CD4-positive, CD25-positive, alpha-beta regulatory T cell (primary cell): ENCODE measurements at regions not wholly inside any gene's neighbourhood (a gene's known extent, or its start where the extent isn't known, plus 50 kb on each side); places are given as distances from the start of the nearest gene placed in this dataset.

ENCODE experiments used
- ATAC-seq, 2 donors: fragments of 150-1000 bp; cut with Tn5 transposase; one replicate each; pipeline ENCODE4 v1.10.0; 2021; ENCODE audit warnings: low read depth in 2 of 2, moderate number of reproducible peaks in 2 of 2, moderate library complexity in 1 of 2
- DNase-seq, 3 donors: peaks; one replicate each; pipeline versions ENCODE4 v3.0.0 to v3.0.0-alpha.2; 2012 to 2022; ENCODE audit warnings: mixed read lengths in 1 of 3
- H3K27ac ChIP-seq: one replicate; pipeline ENCODE4 v1.7.0; 2013; ENCODE audit warnings: mild to moderate bottlenecking, low read length; ENCODE audit not compliant: insufficient read depth, poor library complexity, severe bottlenecking
- H3K27me3 ChIP-seq: one replicate; pipeline ENCODE4 v1.7.0; 2013; ENCODE audit warnings: low read length; ENCODE audit not compliant: control insufficient read depth, insufficient read depth
- H3K36me3 ChIP-seq: one replicate; pipeline ENCODE4 v1.7.0; 2013; ENCODE audit warnings: mild to moderate bottlenecking, low read length, moderate library complexity; ENCODE audit not compliant: control insufficient read depth, insufficient read depth
- H3K4me1 ChIP-seq: 2 replicates; pipeline ENCODE4 v1.7.0; 2013; ENCODE audit warnings: mild to moderate bottlenecking, low read length; ENCODE audit not compliant: insufficient read depth, control insufficient read depth, poor library complexity, severe bottlenecking
- H3K4me3 ChIP-seq: one replicate; pipeline ENCODE4 v1.7.0; 2013; ENCODE audit warnings: low read depth, mild to moderate bottlenecking, low read length, moderate library complexity
- H3K9me3 ChIP-seq, 2 experiments: 1 replicate in 1 of 2; 2 replicates in 1 of 2; pipeline ENCODE4 v1.7.0; 2013; ENCODE audit warnings: low read length in 2 of 2, mild to moderate bottlenecking in 1 of 2, moderate library complexity in 1 of 2; ENCODE audit not compliant: control insufficient read depth in 2 of 2
- H3K27ac Mint-ChIP-seq, 3 donors: one replicate each; pipeline ENCODE4 v1.8.0; 2020 to 2022; ENCODE audit warnings: mild to moderate bottlenecking in 3 of 3, mixed read lengths in 3 of 3, moderate library complexity in 2 of 3
- H3K27me3 Mint-ChIP-seq: one replicate; pipeline ENCODE4 v1.8.0; 2022; ENCODE audit warnings: mild to moderate bottlenecking, mixed read lengths
- H3K36me3 Mint-ChIP-seq: one replicate; pipeline ENCODE4 v1.8.0; 2020; ENCODE audit warnings: mixed read lengths
- H3K4me1 Mint-ChIP-seq, 4 donors: one replicate each; pipeline ENCODE4 v1.8.0; 2020 to 2022; ENCODE audit warnings: mixed read lengths in 4 of 4, mild to moderate bottlenecking in 1 of 4
- H3K4me3 Mint-ChIP-seq, 4 donors: one replicate each; pipeline ENCODE4 v1.8.0; 2020 to 2022; ENCODE audit warnings: mild to moderate bottlenecking in 4 of 4, mixed read lengths in 4 of 4, moderate library complexity in 3 of 4
- H3K9me3 Mint-ChIP-seq, 7 donors: one replicate each; pipeline ENCODE4 v1.8.0; 2020 to 2022; ENCODE audit warnings: mixed read lengths in 7 of 7, mild to moderate bottlenecking in 3 of 7, moderate library complexity in 2 of 7

- H3K9me3 ChIP-seq: peaks cover 0 to 14% of the 10 kb centered on the region in 2 experiments
- no peak overlapping the region for H3K27ac Mint-ChIP-seq
- no peaks in the 10 kb centered on the region for H3K36me3 Mint-ChIP-seq
- no peaks in the 10 kb centered on the region for H3K4me1 Mint-ChIP-seq
- no peak overlapping the region for H3K27ac ChIP-seq
- no peak for ATAC-seq
- no peak overlapping the region for H3K4me3 ChIP-seq
- DNase-seq: no peak
- H3K9me3 Mint-ChIP-seq: peaks cover 3 to 21% (median 8%) of the 10 kb centered on the region in 7 donors
- H3K27me3 Mint-ChIP-seq: no peaks in the 10 kb centered on the region
- H3K4me1 ChIP-seq: no peaks in the 10 kb centered on the region
- no peaks in the 10 kb centered on the region for H3K36me3 ChIP-seq
- H3K4me3 Mint-ChIP-seq: no peak overlapping the region
- H3K27me3 ChIP-seq: no peaks in the 10 kb centered on the region
Measured at GRCh38 chr10:108791030-108791429, 1132.3 kb downstream of the XPNPEP1 start.

DNA sequence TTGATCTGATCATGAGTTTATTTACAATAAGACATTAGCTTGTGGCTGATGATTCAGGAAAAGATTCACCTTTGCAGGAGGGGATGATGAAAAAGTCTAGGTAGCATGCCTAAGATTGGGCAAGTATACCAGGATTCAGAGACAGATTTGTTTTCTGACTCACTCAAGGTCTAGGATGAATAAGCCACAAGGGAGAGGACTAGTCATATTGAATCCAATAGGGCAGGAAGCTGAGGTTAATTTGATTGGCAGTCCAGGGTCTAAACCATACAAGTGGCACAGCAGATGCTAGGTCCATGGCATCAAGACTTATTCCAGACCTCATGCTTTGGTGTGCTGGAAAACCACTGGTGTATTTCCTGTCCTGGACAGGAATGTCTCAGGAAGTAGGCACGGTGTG, 1133.4 kb downstream of the XPNPEP1 start:
- no peak overlapping the region for H3K4me3 ChIP-seq
- DNase-seq (no peak), ATAC-seq (no peak)
- H3K27ac ChIP-seq: no peak overlapping the region
- H3K4me3 Mint-ChIP-seq: no peak overlapping the region
- H3K27me3 Mint-ChIP-seq: no peaks in the 10 kb centered on the region
- peaks cover 0 to 24% of the 10 kb centered on the region in 2 experiments for H3K9me3 ChIP-seq
- no peaks in the 10 kb centered on the region for H3K27me3 ChIP-seq
- H3K4me1 Mint-ChIP-seq: no peaks in the 10 kb centered on the region
- peaks cover 3% of the 10 kb centered on the region for H3K36me3 Mint-ChIP-seq
- H3K27ac Mint-ChIP-seq: no peak overlapping the region
- H3K9me3 Mint-ChIP-seq: peaks cover 4 to 25% (median 12%) of the 10 kb centered on the region in 7 donors
- no peaks in the 10 kb centered on the region for H3K36me3 ChIP-seq
- H3K4me1 ChIP-seq: no peaks in the 10 kb centered on the region

DNA sequence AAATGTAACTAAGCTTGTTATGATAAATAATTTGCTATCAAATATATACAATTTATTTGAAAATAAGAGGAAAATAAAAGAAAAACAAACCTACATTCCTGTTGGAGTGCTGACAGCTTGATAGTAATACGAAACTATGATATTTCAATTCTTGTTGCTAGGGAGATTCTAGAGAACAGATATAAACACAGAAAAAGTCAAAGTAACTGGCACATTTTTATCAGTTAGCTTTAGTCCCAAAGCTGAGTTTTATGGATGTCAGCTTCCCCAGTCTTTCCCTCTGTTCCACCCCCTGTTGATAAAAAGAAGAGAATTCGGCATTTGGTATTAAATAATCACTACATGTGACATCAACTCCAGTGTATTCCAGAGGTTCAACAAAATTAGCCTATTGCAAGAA, 1134.0 kb downstream of the XPNPEP1 start:
- H3K36me3 Mint-ChIP-seq: peaks cover 3% of the 10 kb centered on the region
- no peak overlapping the region for H3K4me3 ChIP-seq
- DNase-seq: no peak
- H3K27ac Mint-ChIP-seq: no peak overlapping the region
- H3K4me3 Mint-ChIP-seq: no peak overlapping the region
- H3K27me3 ChIP-seq: no peaks in the 10 kb centered on the region
- no peaks in the 10 kb centered on the region for H3K4me1 ChIP-seq
- peaks cover 0 to 29% of the 10 kb centered on the region in 2 experiments for H3K9me3 ChIP-seq
- no peaks in the 10 kb centered on the region for H3K4me1 Mint-ChIP-seq
- H3K27ac ChIP-seq: no peak overlapping the region
- H3K27me3 Mint-ChIP-seq: no peaks in the 10 kb centered on the region
- ATAC-seq: no peak
- peaks cover 4 to 28% (median 12%) of the 10 kb centered on the region in 7 donors for H3K9me3 Mint-ChIP-seq
- H3K36me3 ChIP-seq: no peaks in the 10 kb centered on the region

- Mint-ChIP-seq H3K27ac (no peak overlapping the region), H3K36me3 (peaks cover 3% of the 10 kb centered on the region), H3K27me3 (no peaks in the 10 kb centered on the region), H3K9me3 (peaks cover 4 to 32% (median 12%) of the 10 kb centered on the region in 7 donors), H3K4me1 (no peaks in the 10 kb centered on the region), H3K4me3 (no peak overlapping the region)
- H3K4me1 ChIP-seq: no peaks in the 10 kb centered on the region
- H3K9me3 ChIP-seq: peaks cover 0 to 29% of the 10 kb centered on the region in 2 experiments
- H3K27ac ChIP-seq: no peak overlapping the region
- H3K4me3 ChIP-seq: no peak overlapping the region
- H3K27me3 ChIP-seq: no peaks in the 10 kb centered on the region
- ATAC-seq (no peak), DNase-seq (no peak)
- no peaks in the 10 kb centered on the region for H3K36me3 ChIP-seq
Measured at GRCh38 chr10:108788891-108789290, 1134.4 kb downstream of the XPNPEP1 start.

- Mint-ChIP-seq H3K27ac (peak overlapping the region in 1 of 3 donors; percentile 54), H3K4me1 (no peaks in the 10 kb centered on the region), H3K36me3 (peaks cover 3% of the 10 kb centered on the region), H3K4me3 (no peak overlapping the region), H3K9me3 (peaks cover 4 to 36% (median 9%) of the 10 kb centered on the region in 7 donors), H3K27me3 (no peaks in the 10 kb centered on the region)
- H3K27me3 ChIP-seq: no peaks in the 10 kb centered on the region
- peaks cover 0 to 29% of the 10 kb centered on the region in 2 experiments for H3K9me3 ChIP-seq
- no peaks in the 10 kb centered on the region for H3K4me1 ChIP-seq
- H3K4me3 ChIP-seq: no peak overlapping the region
- ATAC-seq (no peak), DNase-seq (no peak)
- H3K36me3 ChIP-seq: no peaks in the 10 kb centered on the region
- no peak overlapping the region for H3K27ac ChIP-seq
Measured at GRCh38 chr10:108787932-108788331, 1135.4 kb downstream of the XPNPEP1 start.

DNA sequence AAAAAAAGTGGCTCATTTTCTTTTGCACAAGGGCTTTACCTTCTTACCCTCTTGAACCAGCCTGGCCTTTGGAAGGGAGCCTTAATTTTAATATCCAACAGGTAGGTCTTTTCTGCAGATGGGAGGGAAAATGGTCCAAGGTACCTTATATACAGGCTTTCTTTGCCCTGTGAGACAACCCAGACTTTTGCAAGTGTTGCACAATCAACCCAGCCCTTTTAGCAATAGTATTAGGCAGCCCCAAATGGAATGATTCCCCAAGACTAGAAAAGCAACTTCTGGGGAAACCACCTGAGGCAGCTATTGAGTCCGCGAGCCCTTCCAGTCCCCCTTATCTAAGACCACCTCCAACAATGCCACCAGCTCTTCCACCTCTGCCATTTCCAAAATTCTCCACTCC, 1138.3 kb downstream of the XPNPEP1 start:
- no peaks in the 10 kb centered on the region for H3K27me3 Mint-ChIP-seq

DNA sequence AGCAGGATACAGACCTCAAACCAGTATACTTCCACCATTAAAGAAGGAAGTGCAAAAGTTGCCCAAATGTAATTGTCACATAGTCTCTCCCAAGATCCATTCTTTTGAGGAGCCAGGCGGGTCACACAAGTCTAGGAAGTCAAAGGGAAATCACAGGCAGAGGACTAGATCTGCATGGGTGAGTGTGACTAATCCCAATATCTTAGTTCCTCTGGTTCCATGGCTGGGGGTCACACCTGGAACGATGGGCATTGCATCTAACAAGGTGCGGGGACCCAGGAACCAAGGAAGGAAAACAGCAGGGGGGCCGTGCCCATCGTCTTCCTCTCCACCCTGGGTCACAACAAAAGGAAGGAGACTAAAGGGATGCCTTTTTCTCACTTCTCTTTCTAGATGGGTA, 1138.8 kb downstream of the XPNPEP1 start:
- Mint-ChIP-seq H3K4me1 (no peaks in the 10 kb centered on the region), H3K27me3 (no peaks in the 10 kb centered on the region), H3K9me3 (peaks cover 5 to 40% (median 9%) of the 10 kb centered on the region in 7 donors), H3K4me3 (no peak overlapping the region), H3K36me3 (peaks cover 3% of the 10 kb centered on the region), H3K27ac (no peak overlapping the region)
- no peak overlapping the region for H3K27ac ChIP-seq
- no peaks in the 10 kb centered on the region for H3K4me1 ChIP-seq
- ATAC-seq: no peak
- H3K36me3 ChIP-seq: no peaks in the 10 kb centered on the region
- no peaks in the 10 kb centered on the region for H3K27me3 ChIP-seq
- no peak overlapping the region for H3K4me3 ChIP-seq
- H3K9me3 ChIP-seq: peaks cover 0 to 24% of the 10 kb centered on the region in 2 experiments
- DNase-seq: no peak

More for the DNA sequence above, 1138.3 kb downstream of the XPNPEP1 start:
- Histone ChIP-seq H3K4me3 (no peak overlapping the region), H3K4me1 (no peaks in the 10 kb centered on the region), H3K27me3 (no peaks in the 10 kb centered on the region), H3K36me3 (no peaks in the 10 kb centered on the region), H3K27ac (no peak overlapping the region), H3K9me3 (peaks cover 0 to 23% of the 10 kb centered on the region in 2 experiments)
- peaks cover 5 to 39% (median 9%) of the 10 kb centered on the region in 7 donors for H3K9me3 Mint-ChIP-seq
- no peak overlapping the region for H3K4me3 Mint-ChIP-seq
- H3K27ac Mint-ChIP-seq: no peak overlapping the region
- H3K4me1 Mint-ChIP-seq: no peaks in the 10 kb centered on the region
- H3K36me3 Mint-ChIP-seq: peaks cover 3% of the 10 kb centered on the region
- DNase-seq (no peak), ATAC-seq (no peak)

GRCh38 chr10:108783897-108784296, 1139.4 kb downstream of the XPNPEP1 start:
- Histone ChIP-seq H3K36me3 (no peaks in the 10 kb centered on the region), H3K9me3 (peaks cover 0 to 26% of the 10 kb centered on the region in 2 experiments), H3K4me3 (no peak overlapping the region), H3K27ac (no peak overlapping the region), H3K27me3 (no peaks in the 10 kb centered on the region), H3K4me1 (no peaks in the 10 kb centered on the region)
- Mint-ChIP-seq H3K9me3 (peaks cover 5 to 45% (median 9%) of the 10 kb centered on the region in 7 donors), H3K36me3 (peaks cover 3% of the 10 kb centered on the region), H3K4me3 (no peak overlapping the region), H3K27ac (no peak overlapping the region), H3K27me3 (no peaks in the 10 kb centered on the region), H3K4me1 (no peaks in the 10 kb centered on the region)
- ATAC-seq (no peak), DNase-seq (peak in 1 of 3 donors; percentile 11)
